H1 (cell line): ENCODE measurements at regions not wholly inside any gene's neighbourhood (a gene's known extent, or its start where the extent isn't known, plus 50 kb on each side); places are given as distances from the start of the nearest gene placed in this dataset.

Experiments used
- KDM4A ChIP-seq: IDR thresholded peaks from one replicate; pipeline ENCODE4 v1.7.1; 2012; ENCODE audit warnings: low read depth, mild to moderate bottlenecking, moderate library complexity, low read length, inconsistent platforms; ENCODE audit not compliant: severe bottlenecking
- TAF1 ChIP-seq: IDR thresholded peaks from 2 replicates; pipeline ENCODE4 v1.6.1; 2011; ENCODE audit warnings: mild to moderate bottlenecking, low read depth, low read length

DNA sequence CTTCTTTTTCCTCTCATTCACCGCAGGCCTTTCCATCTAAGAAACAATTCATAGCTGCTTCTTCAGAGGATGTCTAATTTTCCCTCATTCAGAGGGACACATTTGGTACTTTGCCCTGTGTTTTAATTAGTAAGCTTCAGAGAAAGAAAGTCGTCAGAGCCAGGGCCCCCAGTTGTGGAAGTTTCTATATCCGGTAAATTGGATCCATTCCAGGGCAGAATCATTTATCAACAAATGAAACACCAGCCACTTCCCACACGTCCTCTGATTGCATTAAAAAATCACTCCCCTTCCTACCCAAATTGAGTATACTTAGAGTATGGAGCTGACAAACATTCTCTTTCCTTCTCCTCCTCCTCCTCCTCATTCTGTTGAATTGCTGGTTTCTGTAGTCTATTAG, 205.8 kb upstream of the HDAC9 start (continued):
- TF ChIP-seq KDM4A (no peak), TAF1 (no peak)
